ENCODE measurements at regions not wholly inside any gene's neighbourhood (a gene's known extent, or its start where the extent isn't known, plus 50 kb on each side); places are given as distances from the start of the nearest gene placed in this dataset.

GRCh38 chr3:15969874-15970640 lies 172.3 kb upstream of the ANKRD28 start:
- Mint-ChIP-seq H3K4me1 (peaks cover 7% of the 10 kb centered on the region), H3K4me3 (no peak overlapping the region), H3K36me3 (ENCODE audit: low read depth) (no peaks in the 10 kb centered on the region), H3K9me3 (no peaks in the 10 kb centered on the region), H3K27me3 (ENCODE audit: insufficient read depth) (peaks cover 4% of the 10 kb centered on the region), H3K27ac (no peak overlapping the region)
- no peaks in the 10 kb centered on the region for H3K9me3 ChIP-seq (ENCODE audit: control insufficient read depth, low read length)
- WGBS, 2 experiments (ENCODE audit: insufficient coverage in 1 of 2, insufficient read length in 1 of 2): 88 to 92% methylated on average over 3 to 5 of the region's 5 CpGs
- no peak overlapping the region for H3K4me3 ChIP-seq (ENCODE audit: low read length)
- H3K27me3 ChIP-seq (ENCODE audit: control insufficient read depth, insufficient read depth, low read length, poor library complexity, severe bottlenecking): no peaks in the 10 kb centered on the region
- TF ChIP-seq, protein P1, sequence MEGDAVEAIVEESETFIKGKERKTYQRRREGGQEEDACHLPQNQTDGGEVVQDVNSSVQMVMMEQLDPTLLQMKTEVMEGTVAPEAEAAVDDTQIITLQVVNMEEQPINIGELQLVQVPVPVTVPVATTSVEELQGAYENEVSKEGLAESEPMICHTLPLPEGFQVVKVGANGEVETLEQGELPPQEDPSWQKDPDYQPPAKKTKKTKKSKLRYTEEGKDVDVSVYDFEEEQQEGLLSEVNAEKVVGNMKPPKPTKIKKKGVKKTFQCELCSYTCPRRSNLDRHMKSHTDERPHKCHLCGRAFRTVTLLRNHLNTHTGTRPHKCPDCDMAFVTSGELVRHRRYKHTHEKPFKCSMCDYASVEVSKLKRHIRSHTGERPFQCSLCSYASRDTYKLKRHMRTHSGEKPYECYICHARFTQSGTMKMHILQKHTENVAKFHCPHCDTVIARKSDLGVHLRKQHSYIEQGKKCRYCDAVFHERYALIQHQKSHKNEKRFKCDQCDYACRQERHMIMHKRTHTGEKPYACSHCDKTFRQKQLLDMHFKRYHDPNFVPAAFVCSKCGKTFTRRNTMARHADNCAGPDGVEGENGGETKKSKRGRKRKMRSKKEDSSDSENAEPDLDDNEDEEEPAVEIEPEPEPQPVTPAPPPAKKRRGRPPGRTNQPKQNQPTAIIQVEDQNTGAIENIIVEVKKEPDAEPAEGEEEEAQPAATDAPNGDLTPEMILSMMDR (conservative IDR thresholded peaks at IDR 0.05): peak; percentile 40
- H3K36me3 ChIP-seq (ENCODE audit: control insufficient read depth, insufficient read depth, low read length): no peaks in the 10 kb centered on the region
- no peaks in the 10 kb centered on the region for H3K4me1 ChIP-seq (ENCODE audit: control insufficient read depth, insufficient read depth, low read length)
- DNase-seq: no peak
- H3K9ac ChIP-seq (ENCODE audit: extremely low read depth, low read length, poor library complexity, severe bottlenecking): no peak overlapping the region
- no peak overlapping the region for H3K27ac ChIP-seq (ENCODE audit: low read depth, low read length)

DNA sequence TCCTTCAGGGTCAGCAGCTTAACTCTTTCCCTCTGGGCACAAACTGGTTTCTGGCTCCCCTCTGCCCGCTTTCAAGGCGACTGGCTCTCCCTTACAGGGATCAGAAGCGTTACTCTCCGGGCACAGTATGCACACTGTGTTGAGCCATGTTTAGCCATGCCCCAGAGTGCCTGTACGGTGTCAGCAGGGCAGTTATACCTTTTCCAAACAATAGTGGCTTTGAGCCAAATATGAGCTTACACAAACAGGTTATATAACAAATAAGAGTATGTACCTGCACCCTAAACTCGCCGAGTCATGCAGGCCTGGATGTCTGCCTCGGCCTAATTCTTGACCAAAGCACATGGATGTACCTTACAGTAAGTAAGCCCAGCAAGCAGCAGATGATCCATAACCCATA lies 175.6 kb upstream of the ANKRD28 start:
- H3K4me3 Mint-ChIP-seq: no peak overlapping the region
- 95% methylated on average over 5 to 8 of the region's 8 CpGs for WGBS, 2 experiments (ENCODE audit: insufficient coverage in 1 of 2, insufficient read length in 1 of 2)
- no peaks in the 10 kb centered on the region for H3K36me3 Mint-ChIP-seq (ENCODE audit: low read depth)
- Histone ChIP-seq H3K27ac (ENCODE audit: low read depth, low read length) (no peak overlapping the region), H3K9ac (ENCODE audit: extremely low read depth, low read length, poor library complexity, severe bottlenecking) (no peak overlapping the region), H3K36me3 (ENCODE audit: control insufficient read depth, insufficient read depth, low read length) (no peaks in the 10 kb centered on the region), H3K4me3 (ENCODE audit: low read length) (no peak overlapping the region), H3K9me3 (ENCODE audit: control insufficient read depth, low read length) (no peaks in the 10 kb centered on the region), H3K27me3 (ENCODE audit: control insufficient read depth, insufficient read depth, low read length, poor library complexity, severe bottlenecking) (no peaks in the 10 kb centered on the region), H3K4me1 (ENCODE audit: control insufficient read depth, insufficient read depth, low read length) (no peaks in the 10 kb centered on the region)
- peaks cover 2% of the 10 kb centered on the region for H3K27me3 Mint-ChIP-seq (ENCODE audit: insufficient read depth)
- DNase-seq: no peak
- H3K4me1 Mint-ChIP-seq: peaks cover 2% of the 10 kb centered on the region
- H3K27ac Mint-ChIP-seq: no peak overlapping the region
- H3K9me3 Mint-ChIP-seq: no peaks in the 10 kb centered on the region
- TF ChIP-seq, protein P1 (conservative IDR thresholded peaks at IDR 0.05): no peak

GRCh38 chr3:15973940-15974339 lies 176.2 kb upstream of the ANKRD28 start:
- TF ChIP-seq, protein P1 (conservative IDR thresholded peaks at IDR 0.05): no peak
- Mint-ChIP-seq H3K9me3 (no peaks in the 10 kb centered on the region), H3K4me1 (peaks cover 2% of the 10 kb centered on the region), H3K4me3 (no peak overlapping the region), H3K36me3 (ENCODE audit: low read depth) (no peaks in the 10 kb centered on the region), H3K27ac (no peak overlapping the region), H3K27me3 (ENCODE audit: insufficient read depth) (peaks cover 2% of the 10 kb centered on the region)
- Histone ChIP-seq H3K9ac (ENCODE audit: extremely low read depth, low read length, poor library complexity, severe bottlenecking) (no peak overlapping the region), H3K27ac (ENCODE audit: low read depth, low read length) (no peak overlapping the region), H3K9me3 (ENCODE audit: control insufficient read depth, low read length) (no peaks in the 10 kb centered on the region), H3K27me3 (ENCODE audit: control insufficient read depth, insufficient read depth, low read length, poor library complexity, severe bottlenecking) (no peaks in the 10 kb centered on the region), H3K36me3 (ENCODE audit: control insufficient read depth, insufficient read depth, low read length) (no peaks in the 10 kb centered on the region), H3K4me1 (ENCODE audit: control insufficient read depth, insufficient read depth, low read length) (no peaks in the 10 kb centered on the region), H3K4me3 (ENCODE audit: low read length) (no peak overlapping the region)
- WGBS, 2 experiments (ENCODE audit: insufficient coverage in 1 of 2, insufficient read length in 1 of 2): 83 to 86% methylated on average over 1 of the region's 1 CpG
- no peak for DNase-seq

Measured in endodermal cell (in vitro differentiated cells).